DND-41 (cell line): ENCODE measurements at regions not wholly inside any gene's neighbourhood (a gene's known extent, or its start where the extent isn't known, plus 50 kb on each side); places are given as distances from the start of the nearest gene placed in this dataset.
"Not testable (repeated sequence)": the region's sequence is repeated elsewhere in the genome, so short reads cannot be mapped to it uniquely, and the experiment has no call there.

Experiments used
- EZH2 ChIP-seq: IDR thresholded peaks from 3 replicates; pipeline ENCODE4 v1.6.1; 2012; ENCODE audit warnings: borderline replicate concordance, low read depth, mild to moderate bottlenecking, moderate library complexity, low read length, inconsistent platforms; ENCODE audit not compliant: severe bottlenecking
- TF ChIP-seq, protein P1 (sequence below): IDR thresholded peaks from 2 replicates; pipeline ENCODE4 v1.5.1; 2012; ENCODE audit warnings: borderline replicate concordance, low read length, moderate library complexity, mild to moderate bottlenecking; ENCODE audit not compliant: poor library complexity, severe bottlenecking; ENCODE audit errors: extremely low read depth

DNA sequence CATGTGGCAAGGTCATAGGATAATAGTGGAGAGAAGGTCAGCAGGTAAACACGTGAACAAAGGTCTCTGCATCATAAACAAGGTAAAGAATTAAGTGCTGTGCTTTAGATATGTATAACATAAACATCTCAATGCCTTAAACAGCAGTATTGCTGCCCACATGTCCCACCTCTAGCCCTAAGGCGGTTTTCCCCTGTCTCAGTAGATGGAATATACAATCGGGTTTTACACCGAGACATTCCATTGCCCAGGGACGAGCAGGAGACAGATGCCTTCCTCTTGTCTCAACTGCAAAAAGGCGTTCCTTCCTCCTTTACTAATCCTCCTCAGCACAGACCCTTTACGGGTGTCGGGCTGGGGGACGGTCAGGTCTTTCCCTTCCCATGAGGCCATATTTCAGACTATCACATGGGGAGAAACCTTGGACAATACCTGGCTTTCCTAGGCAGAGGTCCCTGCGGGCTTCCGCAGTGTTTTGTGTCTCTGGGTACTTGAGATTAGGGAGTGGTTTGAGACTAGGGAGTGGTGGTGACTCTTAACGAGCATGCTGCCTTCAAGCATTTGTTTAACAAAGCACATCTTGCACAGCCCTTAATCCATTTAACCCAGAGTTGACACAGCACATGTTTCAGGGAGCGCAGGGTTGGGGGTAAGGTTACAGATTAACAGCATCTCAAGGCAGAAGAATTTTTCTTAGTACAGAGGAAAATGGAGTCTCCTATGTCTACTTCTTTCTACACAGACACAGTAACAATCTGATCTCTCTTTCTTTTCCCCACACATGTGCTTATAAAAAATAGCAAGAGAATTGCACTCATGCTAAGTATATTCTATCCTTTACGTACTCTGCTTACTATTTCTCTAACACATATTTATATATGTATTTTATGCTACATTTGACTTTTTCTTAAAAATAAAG, 347.7 kb upstream of the TMEFF2 start:
- TF ChIP-seq, protein P1, sequence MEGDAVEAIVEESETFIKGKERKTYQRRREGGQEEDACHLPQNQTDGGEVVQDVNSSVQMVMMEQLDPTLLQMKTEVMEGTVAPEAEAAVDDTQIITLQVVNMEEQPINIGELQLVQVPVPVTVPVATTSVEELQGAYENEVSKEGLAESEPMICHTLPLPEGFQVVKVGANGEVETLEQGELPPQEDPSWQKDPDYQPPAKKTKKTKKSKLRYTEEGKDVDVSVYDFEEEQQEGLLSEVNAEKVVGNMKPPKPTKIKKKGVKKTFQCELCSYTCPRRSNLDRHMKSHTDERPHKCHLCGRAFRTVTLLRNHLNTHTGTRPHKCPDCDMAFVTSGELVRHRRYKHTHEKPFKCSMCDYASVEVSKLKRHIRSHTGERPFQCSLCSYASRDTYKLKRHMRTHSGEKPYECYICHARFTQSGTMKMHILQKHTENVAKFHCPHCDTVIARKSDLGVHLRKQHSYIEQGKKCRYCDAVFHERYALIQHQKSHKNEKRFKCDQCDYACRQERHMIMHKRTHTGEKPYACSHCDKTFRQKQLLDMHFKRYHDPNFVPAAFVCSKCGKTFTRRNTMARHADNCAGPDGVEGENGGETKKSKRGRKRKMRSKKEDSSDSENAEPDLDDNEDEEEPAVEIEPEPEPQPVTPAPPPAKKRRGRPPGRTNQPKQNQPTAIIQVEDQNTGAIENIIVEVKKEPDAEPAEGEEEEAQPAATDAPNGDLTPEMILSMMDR, result not testable (repeated sequence)
- TF ChIP-seq EZH2, result not testable (repeated sequence)
